Loucy (cell line): ENCODE measurements at regions not wholly inside any gene's neighbourhood (a gene's known extent, or its start where the extent isn't known, plus 50 kb on each side); places are given as distances from the start of the nearest gene placed in this dataset.

ENCODE experiments used
- H2AFZ ChIP-seq: fragments of 200-600 bp; sonication (generic); 2 replicates; pipeline ENCODE4 v1.6.0; 2016; ENCODE audit warnings: antibody characterized with exemption, mild to moderate bottlenecking, low read length, moderate library complexity
- H3F3A ChIP-seq: fragments of 200-600 bp; 2 replicates; pipeline ENCODE4 v1.6.0; 2016; ENCODE audit warnings: antibody characterized with exemption, low read depth, mild to moderate bottlenecking
- H3K27me3 ChIP-seq: fragments of 200-600 bp; sonication (generic); 2 replicates; pipeline ENCODE4 v1.6.1; 2014; ENCODE audit warnings: low read length, mild to moderate bottlenecking; ENCODE audit not compliant: insufficient read depth, poor library complexity, severe bottlenecking
- H3K36me3 ChIP-seq: fragments of 200-600 bp; sonication (generic); 2 replicates; pipeline ENCODE4 v1.6.1; 2016; ENCODE audit warnings: low read length; ENCODE audit not compliant: insufficient read depth
- H3K4me1 ChIP-seq: fragments of 200-600 bp; sonication (generic); 2 replicates; pipeline ENCODE4 v1.5.1; 2014; ENCODE audit warnings: low read length, mild to moderate bottlenecking; ENCODE audit not compliant: insufficient read depth, poor library complexity, severe bottlenecking
- H3K4me2 ChIP-seq: fragments of 200-600 bp; sonication (generic); 2 replicates; pipeline ENCODE4 v1.6.0; 2014; ENCODE audit warnings: antibody characterized with exemption, low read length, low read depth, mild to moderate bottlenecking; ENCODE audit not compliant: poor library complexity, severe bottlenecking
- H3K4me3 ChIP-seq: fragments of 200-600 bp; sonication (generic); 2 replicates; pipeline ENCODE4 v1.5.1; 2014; ENCODE audit warnings: low read length, mild to moderate bottlenecking, mixed read lengths; ENCODE audit not compliant: poor library complexity, severe bottlenecking
- H3K79me2 ChIP-seq: fragments of 200-600 bp; sonication (generic); 2 replicates; pipeline ENCODE4 v1.6.1; 2014; ENCODE audit warnings: low read length; ENCODE audit not compliant: insufficient read depth
- H3K9ac ChIP-seq: fragments of 200-600 bp; sonication (generic); 2 replicates; pipeline ENCODE4 v1.6.0; 2014; ENCODE audit warnings: mild to moderate bottlenecking, low read depth, low read length, moderate library complexity; ENCODE audit not compliant: poor library complexity, severe bottlenecking
- H3K9me2 ChIP-seq: fragments of 200-600 bp; sonication (generic); replicated peaks from 2 replicates; pipeline ENCODE4 v1.6.1; 2016; ENCODE audit warnings: low read depth, low read length, mixed read lengths
- H3K9me3 ChIP-seq: fragments of 200-600 bp; sonication (generic); 2 replicates; pipeline ENCODE4 v1.6.1; 2014; ENCODE audit warnings: mild to moderate bottlenecking, antibody characterized with exemption, low read length, low read depth; ENCODE audit not compliant: insufficient read depth
- H4K20me1 ChIP-seq: fragments of 200-600 bp; sonication (generic); 2 replicates; pipeline ENCODE4 v1.6.0; 2014; ENCODE audit warnings: antibody characterized with exemption, low read length, mild to moderate bottlenecking; ENCODE audit not compliant: insufficient read depth, poor library complexity, severe bottlenecking
- CTCF ChIP-seq: fragments of 200-600 bp; sonication (generic); conservative IDR thresholded peaks from 2 replicates; pipeline ENCODE4 v1.5.1; 2014; ENCODE audit warnings: mild to moderate bottlenecking, antibody characterized with exemption, low read length
- EZH2phosphoT487 ChIP-seq: fragments of 200-600 bp; IDR thresholded peaks from 2 replicates; pipeline ENCODE4 v1.6.1; 2018; ENCODE audit warnings: antibody characterized with exemption, mild to moderate bottlenecking, moderate library complexity, borderline replicate concordance

DNA sequence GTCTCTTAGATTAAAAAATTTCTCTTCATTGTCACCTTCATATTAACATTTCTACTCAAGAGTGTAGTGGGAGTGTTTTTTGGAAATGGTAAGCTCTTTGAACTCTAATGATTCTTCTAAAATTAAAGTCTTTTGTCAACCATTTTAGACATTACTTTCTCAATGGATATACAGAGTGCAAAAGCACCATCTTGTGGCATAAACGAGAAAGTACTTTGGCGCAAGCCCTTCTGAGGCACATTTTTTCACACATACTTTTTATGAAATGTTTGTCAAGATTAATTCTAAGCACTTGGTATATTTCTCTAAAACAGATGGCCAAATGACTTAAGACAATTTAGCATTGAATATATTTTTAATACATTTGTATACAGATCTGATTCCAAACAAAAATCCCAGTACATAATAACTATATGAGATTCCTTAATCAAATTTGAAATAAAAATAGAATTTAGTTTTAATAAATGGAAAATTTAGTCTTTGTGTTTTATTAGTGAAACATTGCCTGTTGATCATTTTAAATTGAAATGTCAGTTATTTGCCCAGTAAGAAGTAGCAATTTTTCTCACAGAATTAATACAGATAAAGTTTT is 63.3 kb upstream of the GALNT5 start:
- H3K79me2 ChIP-seq: no peaks in the 10 kb centered on the region
- TF ChIP-seq CTCF (peak; percentile 79), EZH2phosphoT487 (no peak)
- H3K4me2 ChIP-seq: peak overlapping the region; percentile 2
- H3K27me3 ChIP-seq: no peaks in the 10 kb centered on the region
- peaks cover 7% of the 10 kb centered on the region for H3K4me1 ChIP-seq
- no peaks in the 10 kb centered on the region for H4K20me1 ChIP-seq
- H3K36me3 ChIP-seq: no peaks in the 10 kb centered on the region
- no peaks in the 10 kb centered on the region for H3F3A ChIP-seq
- 0 out of 2 replicates have a peak overlapping the region, but pooled peaks have one; percentile 55 for H2AFZ ChIP-seq
- no peaks in the 10 kb centered on the region for H3K9me3 ChIP-seq
- no peaks in the 10 kb centered on the region for H3K9me2 ChIP-seq
- H3K9ac ChIP-seq: no peak overlapping the region
- H3K4me3 ChIP-seq: no peak overlapping the region

DNA sequence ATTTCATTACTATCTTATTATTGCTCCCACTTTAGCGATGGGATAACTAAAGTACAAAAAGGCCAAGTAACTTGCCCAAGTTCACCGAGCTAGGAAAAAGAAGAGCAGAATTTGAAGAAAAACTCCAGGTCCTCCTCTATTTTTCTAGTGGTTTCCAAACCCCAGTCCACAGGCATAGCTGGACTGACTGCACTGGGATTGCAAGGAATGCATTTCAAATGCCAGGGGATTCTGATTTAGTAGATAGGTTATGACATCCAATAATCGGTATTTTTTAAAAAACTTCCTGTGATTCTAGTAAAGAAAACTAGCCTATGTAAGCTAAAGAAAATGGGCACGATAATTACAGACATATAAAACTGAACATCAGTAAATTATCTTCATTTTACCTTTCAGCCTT is 62.7 kb upstream of the GALNT5 start:
- TF ChIP-seq EZH2phosphoT487 (no peak), CTCF (no peak)

DNA sequence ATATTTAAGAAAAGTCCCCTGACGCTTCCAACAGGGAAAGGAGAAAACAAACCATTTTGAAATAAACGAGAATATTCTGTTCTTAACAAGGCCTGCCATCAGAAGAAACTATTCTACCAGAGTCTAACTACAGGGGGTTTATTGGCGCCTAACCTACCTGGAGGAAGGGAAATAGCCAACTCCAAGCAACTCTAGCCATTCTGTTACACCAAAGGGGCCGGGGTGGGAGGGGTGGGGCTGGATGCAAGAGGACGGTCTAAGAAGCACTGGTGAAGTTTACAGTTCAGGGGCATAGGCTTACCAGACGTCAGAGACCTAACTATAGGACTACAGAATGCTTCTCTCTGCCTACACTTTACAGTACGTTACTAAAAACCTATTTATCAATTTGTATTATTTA is 60.5 kb upstream of the GALNT5 start:
- Histone ChIP-seq H3K9ac (no peak overlapping the region), H3K9me3 (no peaks in the 10 kb centered on the region), H3K79me2 (no peaks in the 10 kb centered on the region), H4K20me1 (no peaks in the 10 kb centered on the region), H3K9me2 (no peaks in the 10 kb centered on the region), H3K27me3 (no peaks in the 10 kb centered on the region), H3K4me1 (peaks cover 7% of the 10 kb centered on the region), H3K4me3 (no peak overlapping the region), H2AFZ (no peak overlapping the region), H3F3A (no peaks in the 10 kb centered on the region), H3K4me2 (no peak overlapping the region), H3K36me3 (no peaks in the 10 kb centered on the region)
- TF ChIP-seq CTCF (no peak), EZH2phosphoT487 (no peak)

More for the DNA sequence above, 62.7 kb upstream of the GALNT5 start:
- H3K27me3 ChIP-seq: no peaks in the 10 kb centered on the region
- no peak overlapping the region for H3K4me3 ChIP-seq
- no peaks in the 10 kb centered on the region for H3K9me3 ChIP-seq
- no peak overlapping the region for H3K9ac ChIP-seq
- no peak overlapping the region for H2AFZ ChIP-seq
- no peak overlapping the region for H3K4me2 ChIP-seq
- H3K36me3 ChIP-seq: no peaks in the 10 kb centered on the region
- H4K20me1 ChIP-seq: no peaks in the 10 kb centered on the region
- no peaks in the 10 kb centered on the region for H3K9me2 ChIP-seq
- H3K79me2 ChIP-seq: no peaks in the 10 kb centered on the region
- H3K4me1 ChIP-seq: peaks cover 7% of the 10 kb centered on the region
- H3F3A ChIP-seq: no peaks in the 10 kb centered on the region
